NCI-H510A (cell line): ENCODE measurements at regions not wholly inside any gene's neighbourhood (a gene's known extent, or its start where the extent isn't known, plus 50 kb on each side); places are given as distances from the start of the nearest gene placed in this dataset.

ENCODE experiments used
- DNase-seq: peaks from one replicate; lab custom pipeline; 2025; lab: John Stamatoyannopoulos, UW

- no peak for DNase-seq
Measured at GRCh38 chr16:72508191-72508590, 336.2 kb upstream of the PMFBP1 start.

- no peak for DNase-seq
Measured at GRCh38 chr16:72502594-72503005, 330.6 kb upstream of the PMFBP1 start.

GRCh38 chr16:72501739-72502593, 330.0 kb upstream of the PMFBP1 start:
- DNase-seq, result peak; percentile 16

GRCh38 chr16:72500545-72500944, 328.6 kb upstream of the PMFBP1 start:
- DNase-seq, result no peak

DNA sequence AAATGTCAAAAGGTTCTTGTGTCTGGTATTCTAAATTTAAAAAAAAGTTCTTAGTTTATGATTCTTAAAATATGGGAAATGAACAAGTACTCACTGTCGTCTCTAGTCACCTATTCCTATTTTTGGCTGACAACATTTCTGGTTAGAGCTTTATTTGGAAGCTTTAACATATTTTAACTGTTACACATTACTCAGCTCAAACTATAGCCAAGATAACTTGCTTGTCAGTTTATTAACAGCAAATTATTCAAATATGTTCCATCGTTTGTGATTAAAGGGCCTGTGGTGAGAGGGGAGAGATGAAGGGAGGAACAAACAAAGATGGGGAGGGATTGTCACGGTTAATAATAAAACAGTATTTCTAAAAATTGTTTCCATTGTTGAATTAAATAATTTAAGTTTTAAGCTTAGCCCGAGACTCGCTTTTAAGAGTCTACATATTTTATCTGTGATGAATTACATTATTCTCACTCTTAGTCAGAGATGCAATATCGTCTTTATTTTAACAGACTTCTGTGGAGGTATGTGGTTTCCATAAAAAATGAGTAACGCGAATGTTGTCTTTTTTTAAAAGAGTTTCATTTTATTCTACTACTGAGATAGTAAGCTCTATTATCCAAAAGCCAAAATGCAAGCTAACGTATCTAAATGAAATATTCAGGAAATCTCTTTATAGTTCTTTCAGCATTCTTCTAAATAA, 321.9 kb upstream of the PMFBP1 start:
- DNase-seq, result no peak

- no peak for DNase-seq
Measured at GRCh38 chr16:72487283-72487682, 315.3 kb upstream of the PMFBP1 start.

GRCh38 chr16:72482695-72483094, 310.7 kb upstream of the PMFBP1 start:
- DNase-seq, result no peak

- no peak for DNase-seq
Measured at GRCh38 chr16:72481419-72481818, 309.5 kb upstream of the PMFBP1 start.

DNA sequence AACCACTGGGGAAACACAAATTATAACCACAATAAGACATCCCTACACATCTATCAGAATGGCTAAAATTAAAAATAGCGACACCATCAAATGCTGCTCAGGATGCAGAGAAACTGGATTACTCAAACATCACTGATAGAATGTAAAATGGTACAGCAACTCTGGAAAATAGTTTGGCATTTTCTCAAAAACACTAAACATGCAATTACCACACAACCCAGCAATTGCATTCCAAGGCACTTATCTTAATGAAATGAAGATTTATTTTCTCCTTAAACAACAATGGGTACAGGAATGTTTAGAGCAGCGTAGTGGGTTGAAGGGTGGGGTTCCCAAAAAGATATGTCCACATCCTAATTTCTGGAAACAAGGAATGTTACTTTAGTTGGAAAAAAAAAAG, 309.0 kb upstream of the PMFBP1 start:
- DNase-seq, result no peak

DNA sequence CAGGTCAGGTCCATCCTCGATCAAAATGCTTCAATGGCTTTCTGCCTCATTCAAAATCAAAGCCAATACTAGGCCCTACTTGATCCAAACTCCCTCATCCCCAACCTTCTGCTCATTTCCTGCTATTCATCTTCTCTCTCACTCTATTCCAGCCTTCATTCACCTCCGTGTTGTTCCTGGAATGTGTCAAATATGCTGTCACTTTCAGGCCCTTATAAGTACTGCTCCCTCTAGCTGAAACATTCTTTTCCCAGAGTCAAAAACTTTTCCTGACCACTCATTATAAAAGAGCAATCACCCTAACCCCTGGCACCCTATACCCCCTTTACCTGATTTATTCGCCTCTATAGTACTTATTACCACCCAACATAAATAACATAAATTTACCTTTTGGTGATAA, 303.7 kb upstream of the PMFBP1 start:
- no peak for DNase-seq

- no peak for DNase-seq
Measured at GRCh38 chr16:72474501-72475123, 302.7 kb upstream of the PMFBP1 start.

DNA sequence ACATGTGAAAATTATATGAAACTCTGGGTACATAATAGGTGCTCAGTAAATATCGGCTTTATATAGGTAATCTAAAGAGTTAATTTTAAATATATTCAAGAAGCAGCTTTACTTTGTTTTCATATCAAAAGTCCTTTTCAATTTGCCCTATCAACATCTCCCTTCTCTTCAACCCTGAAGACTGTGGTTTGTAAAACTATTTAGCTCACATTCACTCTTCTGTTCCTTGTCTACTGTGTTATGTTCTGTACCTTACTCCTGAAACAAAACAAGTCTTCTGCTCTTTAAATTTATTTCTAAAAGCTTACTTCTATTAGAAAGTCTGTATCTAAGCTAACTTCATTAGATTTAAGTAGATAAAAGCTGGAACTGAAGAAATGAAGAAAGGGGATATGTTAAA, 301.7 kb upstream of the PMFBP1 start:
- DNase-seq, result no peak

DNA sequence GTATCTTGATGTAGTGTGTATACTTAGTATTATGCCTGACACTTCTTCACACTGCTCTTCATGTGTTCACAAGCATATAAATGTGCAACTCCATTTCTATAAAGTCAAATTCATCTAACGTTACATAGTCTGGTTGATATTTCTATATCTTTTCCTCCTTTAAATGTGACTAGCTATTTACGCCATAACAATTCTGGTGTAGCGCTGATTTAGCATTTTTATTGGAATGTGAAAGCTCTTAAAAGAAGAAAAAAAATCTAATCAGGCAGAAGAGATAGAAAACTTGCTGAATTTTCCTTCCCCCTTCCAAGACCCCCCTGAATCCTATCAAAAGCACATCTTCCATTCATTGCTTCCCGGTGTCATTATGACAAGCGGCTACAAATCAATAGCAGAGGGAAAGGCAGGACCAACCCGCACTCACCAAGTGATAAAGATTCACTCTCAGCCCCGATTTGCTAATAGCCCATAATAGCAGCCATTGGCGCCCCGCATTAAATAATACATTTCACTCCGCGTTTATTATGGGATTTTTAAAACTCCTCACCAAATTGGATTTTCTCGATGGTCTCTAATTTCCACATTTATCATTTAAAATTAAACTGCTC, 299.5 kb upstream of the PMFBP1 start:
- DNase-seq, result no peak

GRCh38 chr16:72470541-72470940, 298.6 kb upstream of the PMFBP1 start:
- DNase-seq, result no peak

DNA sequence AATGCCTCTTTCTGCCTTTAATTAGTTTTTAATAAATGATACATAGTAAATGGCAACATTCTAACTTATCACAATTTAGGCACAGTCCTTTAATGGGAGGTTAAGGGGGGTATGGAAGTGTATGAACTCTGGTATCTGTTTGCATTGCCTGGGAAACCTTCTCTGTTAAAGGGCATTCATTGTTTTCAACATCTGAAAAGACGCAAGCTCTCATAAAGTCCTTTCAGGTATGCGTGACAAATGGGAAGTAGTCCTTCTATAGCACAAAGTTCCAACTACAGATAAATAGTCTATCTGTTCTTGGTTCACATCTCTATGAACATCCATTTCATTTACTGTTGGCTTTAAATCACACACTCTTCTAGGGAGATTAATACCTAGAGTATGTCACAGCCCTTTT, 298.0 kb upstream of the PMFBP1 start:
- DNase-seq, result no peak

- no peak for DNase-seq
Measured at GRCh38 chr16:72468582-72468981, 296.6 kb upstream of the PMFBP1 start.

DNA sequence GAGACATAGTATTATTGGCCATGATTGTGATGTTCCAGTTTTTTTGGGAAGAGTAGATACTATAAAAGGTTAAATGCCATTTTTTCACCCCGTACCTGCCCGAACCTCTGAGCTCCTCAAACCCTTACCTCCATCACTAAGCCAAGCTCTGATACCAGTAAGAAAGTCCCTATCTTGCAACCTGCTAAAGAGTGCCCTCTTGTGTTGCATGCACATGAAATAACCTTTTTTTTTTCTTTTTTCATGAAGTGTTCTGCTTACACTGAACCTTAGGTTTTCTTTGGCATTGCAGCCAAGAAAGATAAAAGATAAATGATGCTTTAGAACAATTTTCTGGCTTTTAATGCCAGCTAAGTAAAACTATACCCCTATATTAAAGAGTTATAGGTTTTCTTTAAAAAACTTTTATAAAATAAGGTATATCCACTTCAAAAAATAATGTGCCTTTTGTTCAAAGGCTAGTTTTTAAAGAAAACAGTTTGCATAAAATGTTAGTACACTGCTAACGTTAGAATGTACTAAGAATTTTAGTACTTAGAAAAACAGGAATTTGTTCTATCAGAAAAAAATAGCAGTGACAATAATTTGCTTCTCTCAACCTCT, 295.3 kb upstream of the PMFBP1 start:
- DNase-seq, result no peak

DNA sequence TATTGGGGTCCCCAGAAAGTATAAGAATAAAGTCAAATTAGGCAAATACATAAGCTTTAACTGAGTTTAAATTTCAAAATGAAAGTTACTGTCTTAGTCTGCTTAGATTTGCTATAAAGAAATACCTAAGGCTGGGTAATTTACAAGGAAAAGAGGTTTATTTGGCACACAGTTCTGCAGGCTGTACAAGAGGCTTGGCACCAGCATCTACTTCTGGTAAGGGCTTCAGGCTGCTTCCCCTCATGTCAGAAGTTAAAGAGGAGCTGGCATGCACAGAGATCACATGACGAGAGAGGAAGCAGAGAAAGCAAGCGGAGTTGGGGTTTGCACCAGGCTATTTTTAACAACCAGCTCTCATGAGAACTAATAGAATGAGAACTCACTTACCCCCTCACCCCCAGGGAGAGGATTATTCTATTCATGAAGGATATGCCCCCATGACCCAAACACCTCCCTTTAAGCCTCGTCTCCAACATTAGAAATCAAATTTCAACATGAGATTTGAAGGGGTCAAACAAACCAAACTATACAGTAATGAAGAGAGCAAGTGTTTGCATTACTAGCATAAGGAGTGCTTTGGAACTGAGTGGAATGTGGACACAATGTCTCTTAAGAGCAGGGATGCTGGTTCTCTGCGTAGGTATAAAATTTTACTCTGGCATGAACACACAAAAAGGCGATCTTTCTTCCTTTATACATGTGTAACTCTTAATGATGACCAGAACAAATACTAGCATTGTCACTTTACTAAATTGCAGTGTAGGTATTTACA, 292.8 kb upstream of the PMFBP1 start:
- DNase-seq, result no peak

DNA sequence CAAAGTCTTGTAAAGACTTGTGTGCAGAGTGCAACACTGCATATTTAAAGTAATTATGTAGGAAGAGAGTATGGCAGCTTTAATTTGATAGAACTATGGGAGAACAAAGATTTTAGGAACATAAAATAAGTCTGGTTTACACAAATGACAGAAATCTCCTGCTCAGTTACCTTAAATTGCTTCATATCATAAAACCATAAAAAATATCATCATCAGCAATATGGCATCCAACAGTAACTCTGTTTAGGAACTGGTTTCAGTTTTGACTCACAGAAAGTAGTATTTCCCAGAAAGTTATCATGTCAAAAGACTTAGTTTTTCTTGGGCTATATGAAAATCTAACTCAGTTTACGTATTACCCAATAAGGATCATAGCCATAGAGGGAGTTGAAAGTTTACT, 292.1 kb upstream of the PMFBP1 start:
- no peak for DNase-seq

GRCh38 chr16:72458035-72458434, 286.1 kb upstream of the PMFBP1 start:
- DNase-seq, result no peak

- DNase-seq, result no peak
Measured at GRCh38 chr16:72457243-72457940, 285.4 kb upstream of the PMFBP1 start.
